ENCODE measurements at regions not wholly inside any gene's neighbourhood (a gene's known extent, or its start where the extent isn't known, plus 50 kb on each side); places are given as distances from the start of the nearest gene placed in this dataset.

DNA sequence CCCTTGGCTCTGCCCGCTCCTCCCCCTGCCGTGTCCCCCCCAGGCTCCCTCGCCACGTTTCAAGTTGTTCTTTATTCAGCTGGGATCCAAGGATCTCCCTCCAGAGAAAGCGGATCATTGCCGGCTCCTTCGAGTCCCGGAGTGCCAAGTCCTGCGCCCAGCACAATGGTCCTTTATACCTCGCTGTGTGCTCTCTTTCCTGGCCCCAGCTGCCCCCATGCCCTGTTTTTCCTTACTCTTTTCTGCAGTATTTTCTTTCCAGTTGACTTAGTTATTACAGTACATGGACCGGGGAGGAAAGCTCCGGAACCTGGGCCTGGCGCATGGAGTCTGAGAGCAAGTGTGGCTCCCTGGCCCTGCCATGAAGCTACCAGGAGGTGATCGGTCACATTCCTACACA is 88.1 kb upstream of the KMT2C start:
- ChIA-PET POLR2A (no interaction called here), CTCF (no interaction called here)
- H3K36me3 ChIP-seq (ENCODE audit: control insufficient read depth, insufficient read depth, low read length), result no peaks in the 10 kb centered on the region
- DNase-seq (ENCODE audit: low read depth), result no peak
- H3K27me3 ChIP-seq (ENCODE audit: control insufficient read depth, insufficient read depth, low read length), result no peaks in the 10 kb centered on the region
- no peak overlapping the region for H3K4me3 ChIP-seq (ENCODE audit: low read depth, low read length)
- TF ChIP-seq, protein P1, sequence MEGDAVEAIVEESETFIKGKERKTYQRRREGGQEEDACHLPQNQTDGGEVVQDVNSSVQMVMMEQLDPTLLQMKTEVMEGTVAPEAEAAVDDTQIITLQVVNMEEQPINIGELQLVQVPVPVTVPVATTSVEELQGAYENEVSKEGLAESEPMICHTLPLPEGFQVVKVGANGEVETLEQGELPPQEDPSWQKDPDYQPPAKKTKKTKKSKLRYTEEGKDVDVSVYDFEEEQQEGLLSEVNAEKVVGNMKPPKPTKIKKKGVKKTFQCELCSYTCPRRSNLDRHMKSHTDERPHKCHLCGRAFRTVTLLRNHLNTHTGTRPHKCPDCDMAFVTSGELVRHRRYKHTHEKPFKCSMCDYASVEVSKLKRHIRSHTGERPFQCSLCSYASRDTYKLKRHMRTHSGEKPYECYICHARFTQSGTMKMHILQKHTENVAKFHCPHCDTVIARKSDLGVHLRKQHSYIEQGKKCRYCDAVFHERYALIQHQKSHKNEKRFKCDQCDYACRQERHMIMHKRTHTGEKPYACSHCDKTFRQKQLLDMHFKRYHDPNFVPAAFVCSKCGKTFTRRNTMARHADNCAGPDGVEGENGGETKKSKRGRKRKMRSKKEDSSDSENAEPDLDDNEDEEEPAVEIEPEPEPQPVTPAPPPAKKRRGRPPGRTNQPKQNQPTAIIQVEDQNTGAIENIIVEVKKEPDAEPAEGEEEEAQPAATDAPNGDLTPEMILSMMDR (IDR thresholded peaks at IDR 0.05; ENCODE audit: insufficient read depth, low read depth, low read length), result no peak

DNA sequence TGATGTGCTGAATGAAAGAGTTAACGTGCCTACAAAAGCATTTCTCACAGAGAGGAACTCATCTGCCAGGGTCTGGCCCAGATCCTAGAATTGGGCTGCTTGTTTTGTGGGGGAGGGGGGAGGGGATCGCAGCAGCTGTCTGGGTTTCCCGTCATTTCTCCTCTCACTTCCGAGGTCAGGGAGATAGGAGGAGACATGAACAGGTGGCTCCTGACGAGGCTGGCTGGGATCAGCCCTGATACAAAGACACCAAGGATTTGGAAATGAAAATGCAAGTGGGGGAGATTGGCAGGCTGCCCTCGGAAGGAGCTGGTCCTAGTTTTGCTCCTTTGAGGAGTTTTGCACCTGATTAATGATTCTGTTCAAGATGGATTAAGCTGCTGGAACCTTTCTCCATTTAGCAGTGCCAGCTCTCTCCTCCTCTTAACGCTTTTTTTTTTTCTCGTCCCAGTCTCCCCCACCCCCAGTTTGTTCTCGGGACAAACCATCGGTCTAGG is 86.8 kb upstream of the KMT2C start:
- peak overlapping the region; percentile 19 for H3K4me3 ChIP-seq (ENCODE audit: low read depth, low read length)
- H3K27me3 ChIP-seq (ENCODE audit: control insufficient read depth, insufficient read depth, low read length), result no peaks in the 10 kb centered on the region
- DNase-seq (ENCODE audit: low read depth), result no peak
- CTCF ChIA-PET, result no interaction called here
- H3K36me3 ChIP-seq (ENCODE audit: control insufficient read depth, insufficient read depth, low read length), result no peaks in the 10 kb centered on the region
- TF ChIP-seq, protein P1 (IDR thresholded peaks at IDR 0.05; ENCODE audit: insufficient read depth, low read depth, low read length), result no peak
- POLR2A ChIA-PET, result no interaction called here

DNA sequence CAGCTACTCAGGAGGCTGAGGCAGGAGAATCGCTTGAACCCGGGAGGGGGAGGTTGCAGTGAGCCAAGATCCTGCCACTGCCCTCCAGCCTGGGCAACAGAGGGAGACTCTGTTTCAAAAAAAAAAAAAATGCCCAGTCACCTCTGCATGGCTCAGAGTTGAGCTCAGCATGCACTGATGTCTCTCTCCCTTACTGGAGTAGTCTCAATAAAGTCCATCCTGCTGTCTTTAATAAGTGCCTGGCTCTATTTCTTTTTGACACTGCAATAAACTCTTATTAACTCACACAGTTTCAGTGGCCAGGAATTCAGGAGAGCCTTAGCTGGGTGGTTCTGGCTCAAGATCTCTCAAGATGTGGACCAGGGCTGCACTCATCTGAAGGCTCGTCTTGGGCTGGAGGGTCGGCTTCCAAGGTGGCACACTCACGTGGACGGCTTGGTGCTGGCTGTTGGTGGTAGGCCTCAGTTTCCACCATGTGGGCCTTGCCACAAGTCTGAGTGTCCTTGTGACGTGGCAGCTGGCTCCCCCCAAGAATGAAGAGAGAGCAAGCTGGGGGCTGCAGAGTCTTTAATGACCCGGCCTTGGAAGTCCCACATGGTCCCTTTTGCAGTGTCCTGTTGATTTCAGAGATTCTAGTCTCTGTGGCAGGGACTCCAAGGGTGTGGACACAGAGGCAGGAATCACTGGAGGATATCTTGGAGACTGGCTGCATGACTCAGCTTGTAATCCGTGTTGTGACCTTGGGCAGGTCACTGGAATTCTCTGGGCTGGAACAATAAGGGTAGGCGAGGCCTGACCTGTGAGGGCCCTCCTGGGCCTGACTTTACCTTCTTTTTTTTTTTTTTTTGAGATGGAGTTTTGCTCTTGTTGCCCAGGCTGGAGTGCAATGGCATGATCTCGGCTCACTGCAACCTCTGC is 85.9 kb upstream of the KMT2C start:
- no peak overlapping the region for H3K4me3 ChIP-seq (ENCODE audit: low read depth, low read length)
- TF ChIP-seq, protein P1 (IDR thresholded peaks at IDR 0.05; ENCODE audit: insufficient read depth, low read depth, low read length), result no peak
- no peak for DNase-seq (ENCODE audit: low read depth)
- POLR2A ChIA-PET, result no interaction called here
- no peaks in the 10 kb centered on the region for H3K36me3 ChIP-seq (ENCODE audit: control insufficient read depth, insufficient read depth, low read length)
- CTCF ChIA-PET, result interaction anchor here (0.6 kb wide), 1 partner anchor 28 kb away, joined by 3 read pairs; no protein-coding TSS in a partner anchor
- H3K27me3 ChIP-seq (ENCODE audit: control insufficient read depth, insufficient read depth, low read length), result no peaks in the 10 kb centered on the region

DNA sequence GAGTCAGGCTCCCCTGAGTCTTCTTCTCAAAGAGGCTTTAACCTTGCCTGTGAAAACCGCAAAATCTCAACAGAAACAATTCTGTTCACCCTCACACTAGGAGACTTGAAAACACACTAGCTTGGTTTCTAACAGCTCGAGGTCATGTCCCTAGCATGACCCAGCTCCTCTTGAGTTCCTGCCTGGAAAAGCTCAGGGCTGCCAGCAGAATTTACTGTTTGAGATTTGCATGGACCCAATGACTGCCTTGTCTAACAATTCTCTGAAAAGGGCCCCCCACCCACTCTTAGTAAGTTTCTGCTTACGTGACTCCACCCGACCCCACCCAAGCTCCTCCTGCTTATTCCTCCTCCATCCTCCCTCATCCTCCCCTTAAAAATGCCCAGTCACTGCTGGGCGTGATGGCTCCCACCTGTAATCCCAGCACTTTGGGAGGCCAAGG is 85.1 kb upstream of the KMT2C start:
- Histone ChIP-seq H3K27me3 (ENCODE audit: control insufficient read depth, insufficient read depth, low read length) (no peaks in the 10 kb centered on the region), H3K4me3 (ENCODE audit: low read depth, low read length) (no peak overlapping the region), H3K36me3 (ENCODE audit: control insufficient read depth, insufficient read depth, low read length) (no peaks in the 10 kb centered on the region)
- TF ChIP-seq, protein P1 (IDR thresholded peaks at IDR 0.05; ENCODE audit: insufficient read depth, low read depth, low read length), result no peak
- no peak for DNase-seq (ENCODE audit: low read depth)
- ChIA-PET CTCF (interaction anchor here (0.6 kb wide), 1 partner anchor 27 kb away, joined by 3 read pairs; no protein-coding TSS in a partner anchor), POLR2A (no interaction called here)

DNA sequence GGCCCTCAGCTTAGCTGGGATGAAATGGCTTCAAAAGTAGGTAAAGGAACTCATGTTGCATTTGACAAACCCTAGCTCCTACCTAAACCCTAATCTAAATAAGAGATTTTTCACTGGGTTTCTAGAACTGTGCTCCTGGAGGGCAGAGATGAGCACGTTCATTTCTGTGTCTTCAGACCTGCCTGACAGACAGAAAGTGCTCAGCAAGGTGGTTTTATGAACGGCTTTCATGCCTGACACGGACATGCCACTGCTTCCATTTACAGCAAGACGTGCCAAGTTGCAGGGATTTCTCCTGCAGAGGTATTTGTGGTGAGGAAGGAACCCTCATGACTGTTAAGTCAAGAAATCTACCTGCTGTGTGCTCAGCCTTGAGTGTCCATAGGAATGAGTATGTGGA is 83.5 kb upstream of the KMT2C start:
- TF ChIP-seq, protein P1 (IDR thresholded peaks at IDR 0.05; ENCODE audit: insufficient read depth, low read depth, low read length), result no peak
- CTCF ChIA-PET, result no interaction called here
- no peak for DNase-seq (ENCODE audit: low read depth)
- Histone ChIP-seq H3K36me3 (ENCODE audit: control insufficient read depth, insufficient read depth, low read length) (no peaks in the 10 kb centered on the region), H3K4me3 (ENCODE audit: low read depth, low read length) (no peak overlapping the region), H3K27me3 (ENCODE audit: control insufficient read depth, insufficient read depth, low read length) (no peaks in the 10 kb centered on the region)
- POLR2A ChIA-PET, result no interaction called here
